ENCODE measurements at regions not wholly inside any gene's neighbourhood (a gene's known extent, or its start where the extent isn't known, plus 50 kb on each side); places are given as distances from the start of the nearest gene placed in this dataset.

GRCh38 chr6:165015676-165016075, 293.7 kb downstream of the C6orf118 start:
- DNase-seq (ENCODE audit: low spot score) (no peak), ATAC-seq (ENCODE audit: low FRiP score) (no peak)
- TF ChIP-seq CTCF (IDR thresholded peaks at IDR 0.05), result no peak

DNA sequence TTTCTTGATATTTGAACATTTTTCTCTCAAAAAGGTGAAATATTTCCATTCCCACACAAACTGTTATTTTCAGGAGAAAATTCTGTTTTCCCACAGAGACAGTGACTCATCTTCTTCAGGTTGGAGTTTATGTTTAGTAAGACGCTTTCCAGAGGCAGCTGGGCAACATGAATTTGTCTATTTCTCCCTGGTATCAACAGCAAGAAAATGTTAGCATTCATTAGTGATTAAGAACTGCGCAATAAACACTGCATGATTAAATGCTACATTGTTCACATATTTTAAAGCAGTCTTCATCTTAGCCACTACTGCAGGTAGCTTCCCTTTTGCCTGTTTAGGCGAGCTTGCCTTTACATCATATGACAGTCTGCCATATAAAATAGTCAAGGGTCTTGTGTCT, 295.7 kb downstream of the C6orf118 start:
- TF ChIP-seq CTCF (IDR thresholded peaks at IDR 0.05), result no peak
- ATAC-seq (ENCODE audit: low FRiP score) (no peak), DNase-seq (ENCODE audit: low spot score) (no peak)

DNA sequence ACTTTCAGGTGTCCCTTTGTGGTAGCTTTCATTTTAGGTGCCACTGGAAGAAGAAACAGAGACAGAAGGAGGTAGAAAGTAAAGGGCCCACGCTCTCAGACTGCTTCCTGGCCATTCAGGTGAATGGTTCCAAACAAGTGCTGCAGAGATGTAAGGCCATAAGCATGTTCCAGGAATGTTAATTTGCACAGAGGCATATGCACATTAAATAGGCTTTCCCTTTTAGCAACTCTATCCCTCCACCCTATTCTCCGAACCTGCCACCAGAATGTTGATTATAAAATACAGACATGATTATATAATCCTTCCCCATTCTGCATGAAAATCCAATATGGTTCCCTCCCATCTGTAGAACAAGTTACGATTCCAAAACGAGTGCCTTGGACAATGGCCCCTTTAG, 297.2 kb downstream of the C6orf118 start:
- ATAC-seq (ENCODE audit: low FRiP score) (no peak), DNase-seq (ENCODE audit: low spot score) (no peak)
- no peak for TF ChIP-seq CTCF (IDR thresholded peaks at IDR 0.05)

- TF ChIP-seq CTCF (IDR thresholded peaks at IDR 0.05), result no peak
- ATAC-seq (ENCODE audit: low FRiP score), result no peak
- DNase-seq (ENCODE audit: low spot score), result no peak
Measured at GRCh38 chr6:165010556-165011535, 298.6 kb downstream of the C6orf118 start.

GRCh38 chr6:165008971-165009370, 300.4 kb downstream of the C6orf118 start:
- no peak for DNase-seq (ENCODE audit: low spot score)
- TF ChIP-seq CTCF (IDR thresholded peaks at IDR 0.05), result no peak
- ATAC-seq (ENCODE audit: low FRiP score), result no peak

- no peak for TF ChIP-seq CTCF (IDR thresholded peaks at IDR 0.05)
- DNase-seq (ENCODE audit: low spot score), result no peak
- no peak for ATAC-seq (ENCODE audit: low FRiP score)
Measured at GRCh38 chr6:165002866-165003265, 306.5 kb downstream of the C6orf118 start.

- no peak for TF ChIP-seq CTCF (IDR thresholded peaks at IDR 0.05)
- DNase-seq (ENCODE audit: low spot score), result no peak
- no peak for ATAC-seq (ENCODE audit: low FRiP score)
Measured at GRCh38 chr6:165002358-165002757, 307.0 kb downstream of the C6orf118 start.
